ENCODE measurements at regions not wholly inside any gene's neighbourhood (a gene's known extent, or its start where the extent isn't known, plus 50 kb on each side); places are given as distances from the start of the nearest gene placed in this dataset.
"Not testable (repeated sequence)": the region's sequence is repeated elsewhere in the genome, so short reads cannot be mapped to it uniquely, and the experiment has no call there.

- no peak for FAIRE-seq
These were observed 212.5 kb downstream of the BCHE start for GRCh38 chr3:165624761-165625160.

- FAIRE-seq = no peak
These were observed 214.9 kb downstream of the BCHE start for GRCh38 chr3:165622356-165622755.

DNA sequence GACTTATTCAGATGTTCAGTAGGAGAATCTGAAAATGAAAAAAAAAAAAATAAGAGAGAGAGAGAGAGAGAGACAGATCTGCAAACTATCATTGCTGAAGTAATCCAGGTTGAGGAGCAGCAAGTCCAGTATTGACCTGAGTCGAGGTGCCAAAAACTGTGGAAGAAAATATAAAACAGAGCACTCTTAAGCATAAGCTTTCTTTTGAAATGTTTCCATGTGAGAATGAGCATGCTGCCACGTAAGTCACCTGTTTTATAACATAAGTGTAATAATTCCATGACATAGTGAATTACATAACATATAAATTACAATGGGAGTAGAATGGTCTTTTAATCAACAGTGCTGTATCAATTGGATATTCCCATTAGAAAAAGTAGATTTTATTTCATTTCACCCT is 218.2 kb downstream of the BCHE start:
- no peak for FAIRE-seq

DNA sequence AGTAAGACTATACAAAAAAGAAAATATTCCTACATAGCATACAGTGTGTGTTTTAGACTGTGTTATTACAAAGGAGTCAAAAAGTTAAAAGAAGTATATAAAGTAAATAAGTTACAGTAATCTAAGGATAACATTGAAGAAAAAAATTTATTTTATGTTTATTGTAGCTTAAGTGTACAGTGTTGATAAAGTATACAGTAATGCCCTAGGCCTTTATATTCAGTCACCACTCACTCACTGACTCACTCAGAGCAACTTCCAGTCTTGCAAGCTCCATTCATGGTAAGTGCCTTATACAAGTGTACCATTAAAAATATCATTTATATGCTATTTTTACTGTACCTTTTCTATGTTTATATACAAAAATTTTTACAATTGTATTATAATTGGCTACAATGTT is 220.1 kb downstream of the BCHE start:
- no peak for FAIRE-seq

GRCh38 chr3:165614337-165614736 is 222.9 kb downstream of the BCHE start:
- FAIRE-seq = no peak

DNA sequence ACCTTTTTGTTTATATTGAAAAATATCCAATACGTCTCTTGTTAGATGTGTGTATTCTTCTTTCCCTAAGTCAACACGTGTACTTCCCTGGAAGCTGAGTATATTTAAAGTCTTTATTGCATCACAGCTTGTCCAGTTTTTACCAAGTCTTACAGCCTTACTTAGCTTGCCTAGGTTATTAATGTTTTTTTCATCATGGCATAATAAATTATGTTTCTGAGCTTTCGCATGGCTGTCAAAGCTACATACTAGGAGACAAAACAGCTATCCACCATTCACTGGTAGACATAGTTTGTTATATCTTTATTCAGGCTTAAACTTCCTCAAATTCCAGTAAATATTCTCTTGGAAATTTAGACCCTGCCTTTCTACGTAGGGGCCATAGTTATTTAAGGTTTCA is 224.2 kb downstream of the BCHE start:
- no peak for FAIRE-seq

- FAIRE-seq = no peak
These were observed 230.0 kb downstream of the BCHE start for GRCh38 chr3:165607221-165607620.

DNA sequence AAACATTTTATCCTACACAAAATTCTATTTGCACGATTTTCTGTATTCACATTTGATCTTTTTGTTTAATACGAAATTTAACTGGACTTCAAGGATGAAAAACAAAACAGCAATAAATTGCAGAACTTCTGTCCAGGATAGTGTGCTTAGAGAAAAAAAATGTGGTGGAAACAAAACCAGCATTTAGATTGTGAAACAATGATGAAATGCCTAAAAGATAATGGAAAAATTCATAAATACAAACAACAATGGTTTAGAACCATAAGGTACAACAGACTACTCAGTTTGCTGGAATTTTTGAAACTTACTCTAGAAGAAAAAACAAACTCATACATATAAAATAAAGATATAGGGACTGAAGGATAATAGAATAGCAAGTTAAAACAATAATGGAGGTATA is 234.0 kb downstream of the BCHE start:
- FAIRE-seq = no peak

- FAIRE-seq = not testable (repeated sequence)
These were observed 264.7 kb downstream of the BCHE start for GRCh38 chr3:165572566-165572965.

- FAIRE-seq = no peak
These were observed 268.2 kb downstream of the BCHE start for GRCh38 chr3:165568907-165569462.

DNA sequence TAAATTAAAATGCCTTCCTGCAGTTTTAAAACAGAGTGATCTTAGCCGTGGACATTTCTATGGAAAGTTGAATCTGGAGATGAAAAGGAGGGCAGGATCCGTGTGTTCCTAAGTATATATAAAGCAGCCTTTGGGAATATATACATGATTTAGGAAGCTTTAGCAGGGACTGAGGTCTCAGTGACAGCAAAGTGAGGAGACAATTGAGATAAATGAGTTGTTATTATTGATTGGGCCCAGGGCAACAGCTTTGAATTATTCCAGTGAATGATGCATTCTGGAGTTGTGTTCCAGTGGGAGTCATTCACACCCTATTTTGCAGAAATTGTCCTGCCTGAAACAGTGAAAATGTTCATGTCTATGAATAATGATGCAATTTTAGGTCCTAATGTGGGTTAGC is 281.4 kb downstream of the BCHE start:
- no peak for FAIRE-seq

DNA sequence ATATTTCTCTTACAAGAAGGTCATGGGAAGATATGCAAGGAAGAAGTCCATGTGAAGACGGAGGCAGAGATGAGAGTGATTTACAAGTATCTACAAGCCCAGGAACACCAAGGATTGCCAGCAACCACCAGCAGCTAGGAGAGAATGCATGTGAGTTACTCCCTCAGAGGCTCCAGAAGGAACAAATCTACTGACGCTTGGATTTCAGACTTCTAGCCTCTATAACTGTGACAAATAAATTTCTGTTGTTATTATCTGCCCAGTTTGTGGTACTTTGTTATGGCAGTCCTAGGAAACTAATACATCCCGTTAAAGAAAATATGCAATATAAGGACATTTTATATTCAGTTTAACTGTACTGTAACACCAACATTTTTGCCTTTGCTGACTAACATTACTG is 283.9 kb downstream of the BCHE start:
- FAIRE-seq = no peak

GRCh38 chr3:165549665-165550064 is 287.6 kb downstream of the BCHE start:
- FAIRE-seq = no peak

DNA sequence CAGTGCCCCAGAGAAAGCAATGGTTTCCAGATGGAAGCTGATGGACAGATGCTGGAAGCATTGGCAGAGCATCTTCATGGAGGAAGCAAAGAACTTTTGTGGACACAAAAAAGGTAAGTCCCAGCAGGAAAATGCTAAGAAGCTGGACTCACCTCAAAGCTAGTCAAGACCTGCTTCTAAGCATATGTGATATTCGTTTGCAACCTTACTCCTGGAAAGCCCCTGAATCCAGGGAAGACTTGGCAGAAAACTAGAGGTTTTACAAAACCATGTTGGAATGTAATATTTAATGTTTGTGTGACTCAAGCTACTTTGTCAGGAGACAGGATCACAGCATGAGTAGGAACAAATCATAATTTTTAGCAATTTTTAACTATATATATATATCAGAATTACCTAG is 288.2 kb downstream of the BCHE start:
- FAIRE-seq = no peak

DNA sequence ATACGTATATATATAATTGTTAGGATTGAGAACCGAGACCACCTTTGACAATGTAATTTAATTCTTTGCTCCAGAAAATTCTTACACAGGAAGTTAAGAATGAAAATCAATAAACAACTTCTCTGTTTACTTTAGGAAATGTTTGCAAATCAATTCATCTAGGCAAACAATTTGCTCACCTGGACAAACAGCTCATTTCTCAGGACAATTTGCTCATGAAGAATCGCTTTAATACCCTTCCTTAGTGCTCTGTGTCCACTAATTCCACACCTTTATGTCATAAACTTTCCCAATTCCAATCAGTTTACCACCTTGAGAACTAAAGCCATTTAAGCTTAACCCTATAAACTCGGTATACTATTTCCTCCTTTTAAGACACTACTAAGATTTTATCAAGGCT is 292.2 kb downstream of the BCHE start:
- FAIRE-seq = no peak

DNA sequence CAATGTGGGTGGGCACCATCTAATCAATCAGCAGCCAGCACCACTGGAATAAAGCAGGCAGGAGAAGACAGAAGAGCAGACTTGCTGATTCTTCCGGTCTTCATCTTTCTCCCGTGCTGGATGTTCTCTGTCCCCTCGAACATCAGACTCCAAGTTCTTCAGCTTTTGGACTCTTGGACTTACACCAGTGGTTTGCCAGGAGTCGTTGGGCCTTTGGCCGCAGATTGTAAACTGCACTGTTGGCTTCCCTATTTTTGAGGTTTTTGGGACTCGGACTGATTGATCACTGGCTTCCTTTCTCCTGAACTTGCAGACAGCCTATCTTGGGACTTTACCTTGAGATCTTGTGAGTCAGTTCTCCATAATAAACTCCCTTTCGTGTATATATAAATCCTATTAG is 292.8 kb downstream of the BCHE start:
- FAIRE-seq = no peak

GRCh38 chr3:165538166-165538565 is 299.1 kb downstream of the BCHE start:
- no peak for FAIRE-seq

DNA sequence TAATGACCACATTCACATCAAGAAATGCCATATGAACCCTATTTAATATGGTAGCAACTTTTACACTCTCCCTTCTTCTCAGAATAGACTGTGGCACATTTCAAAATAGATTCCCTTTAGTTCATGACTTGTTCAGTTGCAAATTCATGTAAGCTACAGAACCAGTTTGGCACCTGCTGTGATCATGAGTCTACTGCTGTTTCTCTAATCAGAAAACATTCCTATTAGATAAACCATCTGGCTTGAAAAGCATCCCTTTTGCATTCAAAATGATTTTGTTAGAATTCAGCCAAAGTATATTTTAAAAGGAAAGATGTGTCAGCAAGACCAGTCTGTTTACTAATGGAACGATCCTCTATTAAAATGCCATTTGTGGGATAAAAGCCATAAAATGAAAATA is 304.4 kb downstream of the BCHE start:
- FAIRE-seq = no peak

DNA sequence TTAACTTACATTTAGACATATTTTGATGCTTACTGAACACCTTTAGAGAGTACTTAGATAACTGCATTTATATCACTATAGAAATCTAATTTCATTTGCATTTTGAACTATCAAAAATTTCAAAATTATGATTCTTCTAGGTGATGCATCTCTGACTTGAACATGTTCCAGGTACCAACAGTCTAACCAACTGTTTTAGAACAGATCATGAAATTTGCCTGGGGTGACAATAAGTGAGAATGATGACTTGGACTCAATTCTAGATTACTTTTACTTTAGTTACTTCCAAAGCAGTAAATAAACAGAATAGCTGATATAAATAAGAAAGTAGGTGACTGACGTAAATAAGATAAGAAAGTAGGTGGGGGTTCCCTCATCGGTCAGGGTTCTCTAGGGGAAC is 307.8 kb downstream of the BCHE start:
- no peak for FAIRE-seq

DNA sequence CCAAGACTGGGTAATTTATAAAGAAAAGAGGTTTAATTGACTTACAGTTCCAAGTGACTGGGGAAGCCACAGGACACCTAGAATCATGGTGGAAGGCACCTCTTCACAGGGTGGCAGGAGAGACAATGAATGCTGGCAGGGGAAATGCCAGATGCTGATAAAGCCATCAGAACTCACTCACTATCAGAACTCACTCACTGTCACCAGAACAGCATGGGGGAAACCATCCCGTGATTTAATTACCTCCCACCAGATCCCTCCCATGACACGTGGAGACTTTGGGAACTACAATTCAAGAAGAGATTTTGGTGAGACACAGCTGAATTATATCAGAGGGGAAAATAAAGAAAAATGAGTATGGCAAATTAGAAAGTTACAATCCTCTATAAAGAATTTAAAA is 310.9 kb downstream of the BCHE start:
- no peak for FAIRE-seq

- FAIRE-seq = no peak
These were observed 313.4 kb downstream of the BCHE start for GRCh38 chr3:165523801-165524200.

- FAIRE-seq = no peak
These were observed 314.8 kb downstream of the BCHE start for GRCh38 chr3:165522386-165522785.

DNA sequence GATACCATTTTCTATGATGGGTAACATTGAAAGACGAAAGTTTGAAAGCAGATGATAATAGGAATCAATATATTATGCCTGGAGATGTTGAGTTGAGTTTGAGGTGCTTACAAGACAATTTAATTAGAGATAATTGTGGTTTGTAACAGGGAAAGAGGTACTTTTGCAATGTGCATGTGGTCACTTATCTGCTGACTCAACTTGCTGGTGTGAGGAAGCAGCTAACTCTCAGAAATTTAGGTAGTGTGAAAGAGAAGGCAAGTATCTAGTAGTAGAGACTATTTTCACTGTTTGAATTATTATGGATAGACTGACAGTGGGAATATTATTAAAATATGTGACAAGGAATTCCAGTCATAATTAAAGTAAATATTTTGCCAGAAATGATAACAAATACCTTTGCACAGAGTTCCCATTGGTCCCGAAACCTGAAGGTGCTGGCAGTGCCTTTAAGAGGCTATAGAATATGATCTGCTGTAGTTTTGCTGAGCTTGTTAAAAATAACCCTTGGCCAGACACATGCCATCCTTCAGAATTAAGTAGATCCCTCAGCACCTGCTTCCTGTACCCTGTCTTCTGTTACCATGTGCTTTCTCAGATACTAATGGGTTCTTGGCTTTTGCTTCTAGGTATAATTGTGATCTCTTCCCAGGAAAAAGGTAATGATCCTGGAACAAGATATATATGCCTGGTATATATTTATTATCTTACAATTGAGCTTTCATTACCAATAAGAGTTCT is 315.9 kb downstream of the BCHE start:
- FAIRE-seq = no peak

GRCh38 chr3:165519687-165520086 is 317.5 kb downstream of the BCHE start:
- FAIRE-seq = no peak

- no peak for FAIRE-seq
These were observed 318.9 kb downstream of the BCHE start for GRCh38 chr3:165518346-165518745.

Data from G401.6 (cell line).